ENCODE measurements at regions not wholly inside any gene's neighbourhood (a gene's known extent, or its start where the extent isn't known, plus 50 kb on each side); places are given as distances from the start of the nearest gene placed in this dataset.

DNA sequence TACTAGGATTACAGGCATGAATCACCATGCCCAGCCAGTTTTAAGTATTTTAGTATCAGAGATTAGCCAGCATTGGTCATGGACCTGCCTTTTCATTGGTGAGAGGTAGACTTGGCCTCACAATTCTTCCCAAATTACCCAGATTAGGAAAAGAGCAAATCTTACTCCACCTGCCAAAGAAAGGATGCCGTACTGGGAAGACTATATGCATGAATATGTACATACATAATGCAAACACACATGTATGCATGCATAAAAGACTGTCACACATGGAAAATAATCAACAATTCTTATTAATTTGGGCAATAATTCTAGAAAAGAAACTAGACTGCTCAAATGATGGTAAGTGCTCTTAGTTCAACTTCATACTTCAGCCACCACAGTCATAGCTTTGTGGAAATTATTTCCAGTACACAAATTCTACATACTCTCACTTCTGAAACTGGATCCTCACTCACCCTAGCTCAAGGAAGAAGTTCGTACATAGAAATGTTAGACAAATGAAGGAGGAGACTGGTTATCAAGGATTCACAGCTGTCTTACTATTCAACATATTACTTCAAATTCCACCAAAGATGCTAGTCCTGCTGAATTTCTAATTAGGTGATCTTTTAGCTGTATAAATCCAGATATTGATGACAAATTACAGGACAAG lies 73.7 kb downstream of the MINAR2 start:
- intact Hi-C loops (cut with DNase I; ENCODE audit: low total_unique reads): no loop called here
- no peak for DNase-seq (ENCODE audit: low spot score in 2 of 2)
- TF ChIP-seq, protein P1, sequence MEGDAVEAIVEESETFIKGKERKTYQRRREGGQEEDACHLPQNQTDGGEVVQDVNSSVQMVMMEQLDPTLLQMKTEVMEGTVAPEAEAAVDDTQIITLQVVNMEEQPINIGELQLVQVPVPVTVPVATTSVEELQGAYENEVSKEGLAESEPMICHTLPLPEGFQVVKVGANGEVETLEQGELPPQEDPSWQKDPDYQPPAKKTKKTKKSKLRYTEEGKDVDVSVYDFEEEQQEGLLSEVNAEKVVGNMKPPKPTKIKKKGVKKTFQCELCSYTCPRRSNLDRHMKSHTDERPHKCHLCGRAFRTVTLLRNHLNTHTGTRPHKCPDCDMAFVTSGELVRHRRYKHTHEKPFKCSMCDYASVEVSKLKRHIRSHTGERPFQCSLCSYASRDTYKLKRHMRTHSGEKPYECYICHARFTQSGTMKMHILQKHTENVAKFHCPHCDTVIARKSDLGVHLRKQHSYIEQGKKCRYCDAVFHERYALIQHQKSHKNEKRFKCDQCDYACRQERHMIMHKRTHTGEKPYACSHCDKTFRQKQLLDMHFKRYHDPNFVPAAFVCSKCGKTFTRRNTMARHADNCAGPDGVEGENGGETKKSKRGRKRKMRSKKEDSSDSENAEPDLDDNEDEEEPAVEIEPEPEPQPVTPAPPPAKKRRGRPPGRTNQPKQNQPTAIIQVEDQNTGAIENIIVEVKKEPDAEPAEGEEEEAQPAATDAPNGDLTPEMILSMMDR (IDR thresholded peaks at IDR 0.05): no peak
- no peak for TF ChIP-seq POLR2A (IDR thresholded peaks at IDR 0.05)
- 72 to 79% methylated on average over 2 of the region's 2 CpGs for WGBS, 2 donors
- no peak overlapping the region for H3K4me3 ChIP-seq (ENCODE audit: low read depth, poor library complexity, severe bottlenecking)

DNA sequence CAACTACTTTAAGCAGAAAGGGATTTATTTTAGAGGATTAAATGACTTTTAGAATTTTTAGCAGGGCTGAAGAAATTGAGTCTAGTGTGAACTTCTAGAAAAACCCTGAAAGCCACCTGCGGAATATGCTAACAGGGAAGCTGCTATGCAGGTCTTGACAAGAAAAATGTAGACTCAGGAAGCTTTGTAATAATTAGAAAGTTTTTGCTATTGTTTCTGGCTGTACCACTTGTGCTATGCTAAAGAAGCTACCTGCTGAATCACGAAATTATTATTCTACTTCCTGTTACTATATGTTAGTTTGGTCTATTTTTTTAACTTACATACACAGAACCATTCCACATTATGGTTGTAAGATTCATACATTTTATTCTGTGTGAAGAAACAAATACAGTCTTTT lies 74.0 kb upstream of the CHSY3 start:
- TF ChIP-seq, protein P1 (IDR thresholded peaks at IDR 0.05): no peak
- TF ChIP-seq POLR2A (IDR thresholded peaks at IDR 0.05): no peak
- intact Hi-C loops (cut with DNase I; ENCODE audit: low total_unique reads): no loop called here
- H3K4me3 ChIP-seq (ENCODE audit: low read depth, poor library complexity, severe bottlenecking): no peak overlapping the region
- no peak for DNase-seq (ENCODE audit: low spot score in 2 of 2)
- WGBS, 2 donors: 41 to 45% methylated on average over 2 of the region's 2 CpGs

- 74 to 79% methylated on average over 2 of the region's 2 CpGs for WGBS, 2 donors
- DNase-seq (ENCODE audit: low spot score in 2 of 2): no peak
- no peak overlapping the region for H3K4me3 ChIP-seq (ENCODE audit: low read depth, poor library complexity, severe bottlenecking)
- intact Hi-C loops (cut with DNase I; ENCODE audit: low total_unique reads): no loop called here
- no peak for TF ChIP-seq POLR2A (IDR thresholded peaks at IDR 0.05)
- TF ChIP-seq, protein P1 (IDR thresholded peaks at IDR 0.05): no peak
Observed at GRCh38 chr5:129836321-129836720, 67.9 kb upstream of the CHSY3 start.

DNA sequence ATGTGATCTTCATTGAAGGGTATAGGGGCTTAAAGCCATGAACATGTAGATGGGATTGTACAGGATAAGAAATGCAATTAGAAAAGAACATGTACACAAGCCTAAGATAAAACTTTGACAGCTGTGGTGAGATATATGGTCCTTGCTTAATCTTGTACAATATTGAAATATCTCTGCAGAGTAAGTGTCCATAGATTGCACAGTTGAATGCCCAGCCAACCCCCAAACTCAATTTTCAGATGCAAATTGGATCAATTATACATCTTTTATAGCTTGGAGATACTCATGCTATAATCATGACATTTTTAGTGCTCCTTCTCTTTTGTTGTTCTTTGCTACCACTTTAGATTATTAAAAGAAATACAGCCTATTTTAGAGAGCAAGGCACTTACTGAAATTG lies 59.5 kb upstream of the CHSY3 start:
- TF ChIP-seq, protein P1 (IDR thresholded peaks at IDR 0.05): no peak
- TF ChIP-seq POLR2A (IDR thresholded peaks at IDR 0.05): no peak
- no peak overlapping the region for H3K4me3 ChIP-seq (ENCODE audit: low read depth, poor library complexity, severe bottlenecking)
- no peak for DNase-seq (ENCODE audit: low spot score in 2 of 2)
- intact Hi-C loops (cut with DNase I; ENCODE audit: low total_unique reads): no loop called here

DNA sequence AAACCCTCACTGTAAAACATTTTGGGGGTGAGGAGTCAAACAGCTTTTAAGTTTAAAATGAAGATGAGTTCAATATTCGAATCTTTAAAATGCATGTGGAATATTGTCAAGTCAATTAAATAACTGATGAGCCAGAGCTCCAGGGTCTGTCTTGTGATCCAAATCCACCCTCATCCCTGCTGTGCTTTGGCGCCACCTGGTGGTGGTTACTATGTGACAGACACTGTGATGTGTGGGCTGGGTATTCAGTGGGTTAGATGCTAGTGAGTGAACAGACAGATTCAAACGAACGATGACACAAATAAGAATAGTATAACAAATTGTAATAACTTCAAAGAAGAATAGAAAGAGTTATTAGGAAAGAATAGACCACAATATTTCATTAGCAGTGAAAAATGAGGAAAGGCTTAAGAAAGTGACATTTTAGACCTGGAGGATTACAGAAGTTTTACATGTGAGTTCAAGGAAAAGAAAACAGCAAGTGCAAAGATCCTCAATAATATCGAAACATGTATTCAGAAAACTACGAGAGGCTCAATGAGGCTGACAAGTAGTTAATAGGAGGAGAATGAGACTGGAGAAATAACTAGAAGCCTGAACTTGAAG lies 51.4 kb upstream of the CHSY3 start:
- TF ChIP-seq POLR2A (IDR thresholded peaks at IDR 0.05): no peak
- TF ChIP-seq, protein P1 (IDR thresholded peaks at IDR 0.05): no peak
- peak; percentile 61 to 94 for DNase-seq (ENCODE audit: low spot score in 2 of 2)
- intact Hi-C loops (cut with DNase I; ENCODE audit: low total_unique reads): no loop called here
- H3K4me3 ChIP-seq (ENCODE audit: low read depth, poor library complexity, severe bottlenecking): no peak overlapping the region
- 24 to 25% methylated on average over 6 of the region's 6 CpGs for WGBS, 2 donors

GRCh38 chr5:129853588-129853987 lies 50.7 kb upstream of the CHSY3 start:
- 50 to 64% methylated on average over 5 of the region's 5 CpGs for WGBS, 2 donors
- no peak for DNase-seq (ENCODE audit: low spot score in 2 of 2)
- TF ChIP-seq POLR2A (IDR thresholded peaks at IDR 0.05): no peak
- TF ChIP-seq, protein P1 (IDR thresholded peaks at IDR 0.05): no peak
- no peak overlapping the region for H3K4me3 ChIP-seq (ENCODE audit: low read depth, poor library complexity, severe bottlenecking)
- intact Hi-C loops (cut with DNase I; ENCODE audit: low total_unique reads): no loop called here
